ENCODE measurements at regions not wholly inside any gene's neighbourhood (a gene's known extent, or its start where the extent isn't known, plus 50 kb on each side); places are given as distances from the start of the nearest gene placed in this dataset.

GRCh38 chr1:113333056-113333455, 57.3 kb upstream of the MAGI3 start (continued):
- TF ChIP-seq CBX8 (IDR thresholded peaks at IDR 0.05; ENCODE audit: borderline replicate concordance, low read depth, low read length) (no peak), CTCF (IDR thresholded peaks at IDR 0.05; ENCODE audit: control extremely low read depth in 1 of 3, insufficient read depth in 1 of 3, low read depth in 1 of 3, low read length in 3 of 3) (no peak)

Measured in H1 (cell line).